DMS114 treated with DMSO at 0.1 percent for 48 hours (cell line): ENCODE measurements at regions not wholly inside any gene's neighbourhood (a gene's known extent, or its start where the extent isn't known, plus 50 kb on each side); places are given as distances from the start of the nearest gene placed in this dataset.

Source experiments
- DNase-seq: peaks from one replicate; lab custom pipeline; 2025; ENCODE audit not compliant: unreplicated experiment; lab: John Stamatoyannopoulos, UW

DNA sequence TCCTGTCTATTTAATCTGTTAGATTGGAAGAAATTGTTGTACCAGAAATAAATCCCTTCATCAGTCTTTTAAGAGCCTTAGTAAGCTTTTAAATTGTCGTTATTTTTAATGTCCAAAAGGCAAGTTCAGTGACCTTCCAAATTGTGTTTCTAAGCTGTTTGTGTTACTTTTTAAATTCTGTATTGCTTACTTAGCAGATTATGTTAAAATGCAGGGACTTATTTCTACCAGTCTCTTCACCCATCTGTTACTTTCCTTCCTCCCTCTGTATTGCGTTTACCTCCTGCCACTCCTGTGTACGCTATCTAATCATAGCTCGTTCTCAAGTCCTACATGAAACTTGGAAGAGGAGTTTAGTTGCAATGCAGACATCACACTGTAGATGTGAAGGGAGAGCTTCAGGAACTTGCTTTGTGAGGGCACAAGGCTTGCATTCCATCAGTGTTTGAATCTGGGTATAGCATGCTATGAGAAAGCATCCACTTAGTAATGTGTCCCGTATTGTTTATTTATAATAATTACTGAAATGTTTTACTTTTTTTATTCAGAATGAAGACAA is 406.5 kb upstream of the RGS6 start:
- DNase-seq, result no peak

DNA sequence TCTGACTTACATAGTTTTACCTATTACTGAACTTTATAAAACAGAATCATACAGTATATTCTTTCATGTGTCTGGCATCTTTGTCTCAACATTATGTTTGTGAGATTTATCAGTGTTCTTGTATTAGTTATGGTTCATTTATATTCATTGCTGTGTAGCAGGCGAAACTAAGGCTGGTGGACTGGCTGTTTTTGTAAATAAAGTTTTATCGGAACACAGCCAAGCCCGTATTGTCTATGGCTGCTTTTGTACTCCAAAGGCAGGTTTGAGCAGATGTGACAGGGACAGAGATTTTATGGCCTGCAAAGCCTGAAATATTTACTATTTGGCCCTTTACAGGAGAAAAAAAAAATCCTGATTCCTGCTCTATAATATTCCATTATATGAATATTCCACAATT is 405.8 kb upstream of the RGS6 start:
- DNase-seq, result no peak

DNA sequence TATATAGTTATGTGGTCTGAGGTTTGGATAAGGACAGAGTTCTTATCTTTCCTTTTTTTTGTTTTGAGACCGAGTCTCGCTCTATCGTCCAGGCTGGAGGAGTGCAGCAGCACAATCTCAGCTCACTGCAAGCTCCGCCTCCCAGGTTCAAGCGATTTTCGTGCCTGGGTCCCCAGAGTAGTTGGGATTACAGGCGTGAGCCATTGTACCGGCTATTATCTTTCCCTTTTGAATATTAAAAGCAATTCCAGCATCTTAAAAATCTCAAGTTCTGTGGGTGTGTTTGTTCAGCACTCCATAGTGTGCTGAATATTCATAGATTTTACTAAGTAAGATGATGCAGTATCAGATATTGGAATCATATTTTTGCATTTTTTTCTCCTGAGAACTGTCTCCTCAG is 404.4 kb upstream of the RGS6 start:
- DNase-seq, result no peak

DNA sequence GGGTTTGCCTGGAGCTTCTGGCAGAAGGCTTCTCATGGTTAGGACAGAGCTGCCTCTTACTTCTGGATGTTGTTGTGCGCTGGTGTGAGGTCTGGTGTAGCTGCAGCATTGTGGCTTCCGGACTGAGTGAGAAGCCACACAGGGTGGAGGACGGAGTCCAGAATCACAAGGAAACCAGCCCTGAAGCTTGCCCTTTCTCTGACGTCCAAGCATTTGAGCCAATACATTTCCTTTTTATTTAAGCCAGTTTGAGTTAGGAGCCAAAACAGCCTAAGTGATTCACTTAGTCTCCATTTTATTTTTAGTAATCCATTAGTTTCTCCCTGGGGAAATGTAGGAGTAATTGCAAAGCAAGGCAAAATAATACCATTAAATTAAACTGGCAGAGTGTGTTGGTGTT is 402.4 kb upstream of the RGS6 start:
- DNase-seq, result no peak

DNA sequence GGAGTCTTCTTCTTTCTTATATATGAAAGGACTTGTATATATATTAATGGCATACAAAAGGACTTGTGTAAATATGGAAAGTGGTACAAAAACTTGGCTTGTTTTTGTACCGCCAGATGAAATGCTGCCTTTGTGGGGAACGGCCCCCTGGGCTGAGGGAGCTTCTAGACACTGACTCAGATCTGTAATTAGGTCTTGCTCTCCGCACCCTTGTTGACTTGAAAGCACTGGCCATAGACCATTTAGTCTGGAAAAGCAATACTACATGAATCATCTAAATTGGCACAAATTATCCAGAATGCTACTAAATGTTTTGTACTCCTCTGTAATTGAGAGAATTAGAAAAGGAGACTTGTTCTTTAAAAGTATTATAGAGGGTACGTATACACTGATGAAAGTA is 399.9 kb upstream of the RGS6 start:
- no peak for DNase-seq

DNA sequence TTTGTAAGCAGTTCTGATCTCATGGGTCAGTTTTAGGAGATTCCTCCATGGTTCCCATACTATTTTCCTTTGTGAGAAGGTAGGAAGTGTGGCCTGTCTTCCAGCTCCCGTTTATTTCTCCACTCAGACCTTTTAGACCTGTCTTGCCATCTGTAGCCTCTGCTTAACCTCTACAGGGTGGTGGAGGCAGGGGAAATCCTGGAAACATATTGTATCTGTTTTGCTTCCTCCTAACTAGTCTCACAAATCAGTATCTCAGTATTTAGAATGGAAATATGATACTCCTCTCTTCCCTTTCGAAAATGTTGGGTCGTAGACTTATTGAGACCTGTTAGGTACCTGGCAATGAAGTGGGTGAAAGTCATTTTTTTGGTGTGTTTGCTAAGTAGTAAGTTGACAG is 399.4 kb upstream of the RGS6 start:
- DNase-seq, result no peak

DNA sequence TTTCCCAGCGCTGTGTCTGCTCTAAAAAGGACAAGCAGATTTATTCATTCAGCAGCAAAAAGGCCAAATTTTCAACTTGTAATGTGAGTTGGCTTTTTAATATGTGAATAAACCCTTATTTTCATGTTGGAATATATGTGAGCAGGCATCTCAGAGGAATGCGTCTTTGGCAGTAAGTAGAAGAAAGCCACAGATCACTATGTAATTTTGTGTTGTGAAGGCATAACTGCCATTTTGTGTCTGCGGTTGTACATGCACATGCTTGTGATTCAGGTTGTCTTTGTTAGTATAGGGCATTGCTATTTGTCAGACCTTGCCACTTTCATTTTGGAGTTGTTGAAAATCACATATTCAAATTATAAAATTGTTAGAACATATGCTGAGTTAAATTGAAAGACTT is 398.8 kb upstream of the RGS6 start:
- no peak for DNase-seq

DNA sequence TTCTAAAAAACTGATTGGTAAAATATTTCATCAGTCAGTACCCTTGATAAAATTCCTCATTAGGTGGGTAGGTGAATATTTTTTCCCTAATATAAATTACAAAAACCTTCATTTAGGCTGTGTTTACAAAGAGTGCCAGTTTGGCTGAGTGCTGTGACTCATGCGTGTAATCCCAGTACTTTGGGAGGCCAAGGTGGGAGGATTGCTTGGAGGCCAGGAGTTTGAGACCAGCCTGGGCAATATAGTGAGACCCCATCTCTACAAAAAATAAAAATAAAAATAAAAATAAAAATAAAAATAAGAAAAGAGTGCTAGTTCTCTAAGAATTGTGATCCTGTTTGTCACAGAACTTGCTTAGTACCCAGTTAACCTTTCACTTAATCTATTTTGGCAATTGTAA is 398.4 kb upstream of the RGS6 start:
- DNase-seq, result no peak

DNA sequence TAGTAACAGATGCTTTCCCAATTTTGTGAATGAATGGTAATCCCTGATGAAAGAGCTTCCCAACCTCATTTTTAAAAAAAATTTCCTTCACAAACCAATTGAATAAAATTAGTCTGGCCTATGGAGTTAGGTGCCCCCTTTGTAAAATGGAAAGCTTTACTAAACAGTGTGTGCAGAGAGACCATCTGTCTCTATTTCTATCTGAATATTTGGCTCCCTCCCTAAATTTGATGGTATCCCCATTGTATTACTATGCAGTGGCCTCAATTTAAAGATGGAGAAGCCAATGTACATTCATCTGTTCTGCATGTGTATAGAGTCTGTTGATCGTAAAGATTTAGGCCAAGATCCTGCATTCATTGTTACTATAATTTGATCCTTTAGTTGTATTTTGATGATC is 397.7 kb upstream of the RGS6 start:
- no peak for DNase-seq

DNA sequence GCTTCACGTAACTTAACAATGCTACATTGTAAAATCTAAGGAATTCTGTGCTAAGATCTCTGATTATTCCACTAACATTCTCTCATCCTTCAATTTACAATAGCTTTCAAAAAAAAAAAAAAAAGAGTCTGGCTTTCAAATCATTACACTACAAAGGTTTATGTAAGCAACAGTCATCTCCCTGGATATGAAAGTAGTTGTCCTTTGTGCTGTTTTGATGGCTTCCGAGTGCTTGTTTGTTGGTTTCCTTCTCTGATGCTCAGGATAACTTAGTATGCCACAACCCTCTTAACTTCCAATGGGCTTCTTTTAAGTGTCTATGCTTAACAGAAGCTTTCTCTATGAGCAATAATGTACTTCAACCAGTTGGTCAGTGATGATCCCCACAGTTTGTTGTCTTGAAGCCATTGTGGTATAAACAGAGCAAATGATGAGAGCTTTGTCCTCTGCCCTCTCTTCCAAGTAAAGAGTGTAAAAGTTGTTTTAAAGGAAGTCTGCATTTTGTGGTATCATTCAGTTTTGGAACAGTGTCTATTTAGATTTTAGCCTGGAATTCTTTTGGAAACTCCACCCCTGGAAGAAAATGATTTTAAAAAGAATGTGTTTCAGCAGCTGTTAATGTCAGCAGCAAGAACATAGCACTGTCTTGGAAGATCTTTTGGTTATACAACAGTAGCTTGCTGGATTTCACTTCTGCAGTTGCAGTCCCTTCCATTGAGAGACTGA is 396.1 kb upstream of the RGS6 start:
- DNase-seq, result no peak

DNA sequence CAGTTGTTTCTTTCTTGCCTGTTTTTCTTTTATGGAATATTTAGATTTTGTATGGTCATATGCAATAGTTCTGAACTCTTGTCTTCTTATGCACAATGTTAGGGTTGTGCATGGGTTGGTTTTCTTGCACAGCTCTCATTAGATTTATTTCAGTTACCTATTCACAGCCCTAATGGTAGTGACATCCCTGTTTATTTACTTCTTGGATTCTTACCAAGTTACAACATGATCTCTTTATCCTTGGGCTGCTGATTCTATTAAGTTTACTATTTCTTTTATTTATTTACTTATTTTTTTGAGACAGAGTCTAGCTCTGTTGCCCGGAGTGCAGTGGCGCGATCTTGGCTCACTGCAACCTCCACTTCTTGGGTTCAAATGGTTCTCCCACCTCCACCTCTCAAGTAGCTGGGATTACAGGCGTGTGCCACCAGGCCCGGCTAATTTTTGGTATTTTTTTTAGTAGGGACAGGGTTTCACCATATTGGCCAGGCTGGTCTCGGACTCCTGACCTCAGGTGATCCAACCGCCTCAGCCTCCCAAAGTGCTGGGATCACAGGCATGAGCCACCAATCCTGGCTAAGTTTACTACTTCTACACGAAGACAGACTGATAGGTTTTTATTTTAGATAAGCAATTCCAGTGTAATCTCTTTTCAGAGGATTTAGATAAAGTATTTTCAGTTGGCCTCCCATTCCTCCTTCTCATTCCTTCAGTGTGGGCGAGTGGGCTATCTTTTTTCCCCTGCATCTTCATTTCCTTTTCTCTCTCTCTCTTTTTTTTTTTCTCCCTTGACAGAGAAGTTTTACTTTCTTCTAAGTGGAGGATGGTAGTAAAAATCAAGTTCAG is 395.1 kb upstream of the RGS6 start:
- no peak for DNase-seq

DNA sequence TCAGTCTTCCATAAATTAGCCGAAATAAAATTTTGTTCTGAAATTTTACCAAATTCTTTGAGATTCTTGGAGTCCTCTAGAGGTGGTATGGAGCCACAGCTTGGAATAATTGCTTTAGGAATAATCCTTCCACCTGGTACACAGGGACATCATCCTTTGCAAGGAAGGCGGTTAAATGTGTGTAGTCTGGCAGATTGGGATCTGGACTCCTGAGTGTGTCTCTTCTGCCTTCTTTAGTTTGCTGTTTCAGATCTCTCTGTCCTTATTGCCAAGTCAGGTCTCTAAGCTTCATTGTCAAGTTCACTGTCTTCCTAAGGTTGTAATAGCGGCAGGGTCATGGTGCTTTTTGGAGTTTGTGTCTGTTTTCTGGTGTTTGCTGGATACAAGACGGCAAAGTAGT is 393.9 kb upstream of the RGS6 start:
- no peak for DNase-seq

DNA sequence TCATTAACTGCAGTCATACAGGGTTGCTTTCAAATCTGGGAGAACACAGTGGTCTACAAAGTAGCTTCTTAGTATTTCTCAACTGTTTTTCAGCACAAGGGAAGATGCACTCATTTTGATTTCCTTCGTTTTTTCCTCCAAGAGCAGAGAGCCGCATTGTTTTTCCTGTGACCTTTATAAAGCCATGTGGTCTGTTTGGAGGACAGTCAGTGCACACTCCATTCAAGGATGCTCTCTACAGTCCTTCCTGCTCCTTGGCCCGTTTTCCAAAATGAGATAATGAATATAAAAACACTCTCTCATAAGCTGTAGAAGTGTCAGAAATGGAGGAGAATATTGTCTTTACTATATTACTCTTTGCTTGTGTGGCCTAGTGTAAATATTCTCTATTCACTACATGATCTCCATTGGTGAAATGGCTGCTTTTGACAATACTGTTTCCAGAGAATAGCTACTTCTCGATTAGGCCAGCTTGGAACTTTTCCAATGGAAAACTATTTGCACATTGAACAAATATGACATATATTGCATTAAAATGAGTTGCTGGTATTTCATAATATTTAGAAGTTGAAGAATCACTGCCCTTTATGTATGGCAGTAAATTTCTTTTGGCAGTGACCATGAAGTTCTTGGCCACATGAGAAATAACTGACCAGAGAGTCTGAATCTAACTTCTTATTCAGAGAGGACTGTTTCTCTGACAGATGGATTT is 393.1 kb upstream of the RGS6 start:
- no peak for DNase-seq

DNA sequence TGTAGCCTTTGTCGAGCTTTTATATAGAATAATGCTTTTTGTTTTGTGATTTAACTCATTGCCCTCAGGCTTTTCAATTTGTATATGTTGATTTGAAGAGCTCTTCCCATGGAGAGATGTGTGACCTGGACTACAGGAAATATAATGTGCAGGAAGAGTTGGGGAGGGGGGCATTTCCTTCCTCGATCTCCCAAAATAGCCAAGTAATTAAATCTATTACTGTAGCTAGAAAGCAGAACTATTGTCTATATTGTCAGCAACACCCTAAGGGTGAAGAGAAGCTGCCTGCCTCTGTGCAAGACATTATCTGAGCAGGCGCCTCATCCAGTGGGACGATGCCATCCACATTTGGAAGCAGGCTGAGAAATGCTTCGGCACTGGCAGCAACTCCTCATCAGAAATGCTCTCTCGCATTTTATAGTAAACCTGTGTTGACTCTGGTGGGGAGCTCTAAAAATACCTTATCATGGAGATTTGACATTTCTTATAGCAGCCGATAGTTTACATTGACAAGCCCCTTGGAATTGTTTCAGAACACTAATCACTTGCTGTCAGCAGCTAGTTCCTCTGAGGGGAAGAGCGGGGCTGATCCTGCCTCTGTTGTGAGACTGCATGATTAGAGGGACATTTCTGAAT is 392.5 kb upstream of the RGS6 start:
- no peak for DNase-seq

DNA sequence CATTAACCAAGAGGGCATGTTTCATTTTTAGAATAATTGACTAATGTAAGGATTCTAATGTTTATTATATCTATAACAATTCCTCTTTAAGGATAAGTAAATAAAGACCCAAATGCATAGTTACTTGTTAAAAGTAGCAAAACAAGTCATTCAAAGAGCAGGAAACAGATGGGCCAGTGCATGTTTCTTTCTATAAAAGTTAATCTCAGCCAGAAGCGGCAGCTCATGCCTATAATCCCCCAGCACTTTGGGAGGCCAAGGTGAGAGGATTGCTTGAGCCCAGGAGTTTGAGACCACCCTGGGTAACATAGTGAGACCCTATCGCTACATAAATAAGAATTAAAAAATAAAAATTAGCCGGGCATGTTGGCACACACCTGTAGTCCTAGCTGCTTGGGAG is 391.0 kb upstream of the RGS6 start:
- no peak for DNase-seq

DNA sequence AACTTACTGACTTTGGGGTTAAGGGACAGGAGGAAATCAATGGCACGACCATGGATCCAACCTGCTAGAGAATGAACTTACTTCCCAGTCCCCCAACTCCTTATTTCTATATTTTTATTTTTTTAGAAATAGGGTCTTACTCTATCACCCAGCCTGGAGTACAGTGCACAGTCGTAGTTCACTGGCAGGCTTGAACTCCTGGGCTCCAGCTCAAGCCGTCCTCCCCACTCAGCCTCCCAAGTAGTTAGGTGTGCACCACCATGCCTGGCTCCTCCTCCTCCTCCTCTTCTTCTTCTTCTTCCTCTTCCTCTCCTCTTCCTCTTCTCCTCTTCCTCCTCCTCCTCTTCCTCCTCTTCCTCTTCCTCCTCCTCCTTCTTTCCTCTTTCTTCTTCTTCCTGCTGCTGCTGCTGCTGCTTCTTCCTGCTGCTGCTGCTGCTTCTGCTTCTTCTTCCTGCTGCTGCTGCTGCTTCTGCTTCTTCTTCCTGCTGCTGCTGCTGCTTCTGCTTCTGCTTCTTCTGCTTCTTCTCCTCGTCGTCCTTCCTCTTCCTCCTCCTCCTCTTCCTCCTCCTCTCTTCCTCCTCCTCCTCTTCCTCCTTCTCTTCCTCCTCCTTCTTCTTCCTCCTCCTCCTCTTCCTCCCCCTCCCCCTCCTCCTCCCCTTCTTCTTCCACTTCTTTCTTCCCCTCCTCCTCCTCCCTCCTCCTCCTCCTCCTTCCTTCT is 390.1 kb upstream of the RGS6 start:
- DNase-seq, result no peak

DNA sequence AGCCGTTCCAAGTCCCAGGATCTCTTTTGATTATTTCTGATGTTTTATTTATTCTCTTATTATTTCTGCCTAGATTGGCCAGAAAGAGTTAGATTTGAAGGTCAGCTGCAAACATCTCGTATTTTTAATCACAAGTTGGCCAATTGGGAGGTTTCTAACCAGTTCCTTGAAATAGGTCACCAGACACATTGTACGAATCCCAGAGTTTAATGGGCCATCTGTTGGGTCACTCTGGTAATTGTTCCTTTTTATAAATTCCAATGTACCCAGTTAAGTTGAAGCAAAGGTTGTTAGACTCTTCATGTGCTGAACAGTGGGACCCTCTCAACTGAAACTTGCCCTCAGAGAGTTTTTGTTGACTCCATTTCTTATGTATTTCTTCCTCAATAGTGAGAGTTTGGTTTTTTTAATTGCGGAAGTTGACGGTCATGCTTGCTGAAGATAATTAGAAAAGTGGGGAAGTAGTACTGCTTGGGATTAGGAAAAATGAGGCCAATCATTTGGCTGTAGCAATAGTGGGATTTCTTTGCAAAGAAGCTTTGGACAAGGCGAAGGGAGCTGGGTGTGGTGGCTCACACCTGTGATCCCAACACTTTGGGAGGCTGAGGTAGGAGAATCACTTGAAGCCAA is 382.7 kb upstream of the RGS6 start:
- no peak for DNase-seq

DNA sequence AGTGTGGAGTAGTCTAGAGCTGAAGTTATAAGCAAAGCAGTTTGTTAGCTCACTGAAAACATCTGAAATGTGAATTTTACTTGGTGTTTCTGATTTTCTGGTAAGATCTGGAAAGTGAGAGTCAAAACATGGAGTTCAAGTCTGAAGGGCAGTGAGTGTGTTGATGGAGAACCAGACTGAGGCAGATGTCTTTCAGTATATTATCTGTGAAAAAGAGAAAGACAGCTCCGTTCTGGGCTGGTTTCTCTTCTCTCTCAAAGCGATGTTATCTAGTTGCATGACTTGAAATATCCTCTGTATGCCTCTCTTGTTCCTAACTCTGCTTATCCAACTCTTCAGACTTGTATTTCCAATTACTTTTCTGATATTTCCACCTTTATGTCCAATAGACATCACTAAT is 381.9 kb upstream of the RGS6 start:
- DNase-seq, result no peak

DNA sequence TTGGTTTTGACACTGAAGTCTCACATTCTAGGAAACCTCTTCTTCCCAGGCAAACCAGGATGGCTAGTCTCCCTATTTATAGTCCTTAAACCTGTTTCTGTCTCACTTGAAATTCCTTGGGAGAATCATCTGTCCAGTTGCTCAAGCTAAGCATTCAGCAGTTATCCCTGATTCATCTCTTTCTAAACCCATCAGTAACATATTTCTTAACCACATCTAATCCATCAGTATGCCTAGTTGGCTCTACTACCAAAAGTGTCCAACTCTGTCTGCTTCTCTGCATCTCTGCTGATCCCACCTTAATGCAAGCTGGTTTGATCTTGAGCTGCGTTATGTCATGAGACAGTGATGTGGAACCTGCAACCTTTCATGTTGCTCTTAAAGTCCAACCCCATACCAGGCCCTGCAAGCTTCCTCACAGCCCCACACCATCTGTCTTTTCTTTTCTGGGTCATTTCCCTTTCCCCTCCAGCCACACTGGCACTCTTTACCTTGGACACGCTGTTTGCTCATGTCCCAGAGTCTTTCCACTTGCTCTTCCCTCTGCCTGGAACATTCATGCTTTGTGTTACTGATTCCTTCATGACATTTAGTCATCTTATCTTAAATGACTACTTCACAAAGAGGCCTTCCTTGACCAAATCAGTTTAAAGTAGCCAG is 380.8 kb upstream of the RGS6 start:
- no peak for DNase-seq

DNA sequence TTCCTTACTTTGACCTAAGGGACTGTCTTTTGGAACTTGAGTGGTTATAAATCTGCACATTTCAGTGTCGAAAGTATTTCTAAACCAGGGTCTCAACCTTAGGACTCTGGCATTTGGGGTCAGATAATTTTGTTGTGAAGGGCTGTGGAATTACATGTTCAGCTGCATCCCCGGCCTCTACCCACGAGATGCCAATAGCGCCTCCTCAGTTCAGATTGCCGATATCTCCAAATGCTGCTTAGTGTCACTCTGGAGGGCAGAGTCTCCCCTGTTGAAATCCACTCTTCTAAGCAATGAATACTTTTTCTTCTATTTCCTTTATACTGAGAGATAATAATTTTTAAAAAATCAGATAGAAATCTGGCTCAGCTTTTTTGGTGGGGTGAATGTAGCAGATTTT is 379.4 kb upstream of the RGS6 start:
- DNase-seq, result no peak
